Peyer's patch (tissue), 4 donors: ENCODE measurements at regions not wholly inside any gene's neighbourhood (a gene's known extent, or its start where the extent isn't known, plus 50 kb on each side); places are given as distances from the start of the nearest gene placed in this dataset.

Experiments
- CTCF ChIP-seq, 6 experiments: fragments of 450-650 bp in 4 of 6; fragments of 200-600 bp in 2 of 6; sonication (generic) in 1 of 6; IDR thresholded peaks; one replicate each; pipeline ENCODE4 v1.5.1; 2017 to 2019; ENCODE audit warnings: antibody characterized with exemption in 6 of 6, mild to moderate bottlenecking in 3 of 6, moderate library complexity in 1 of 6
- POLR2A ChIP-seq, 2 donors: fragments of 450-650 bp; IDR thresholded peaks; one replicate each; pipeline ENCODE4 v1.5.1; 2017; ENCODE audit warnings: antibody characterized with exemption in 2 of 2, mild to moderate bottlenecking in 2 of 2, moderate library complexity in 2 of 2

- TF ChIP-seq CTCF (IDR thresholded peaks at IDR 0.05) = no peak
- no peak for TF ChIP-seq POLR2A (IDR thresholded peaks at IDR 0.05)
Measured at GRCh38 chr9:109652971-109653370, 127.0 kb upstream of the PALM2AKAP2 start.
